ENCODE measurements at regions not wholly inside any gene's neighbourhood (a gene's known extent, or its start where the extent isn't known, plus 50 kb on each side); places are given as distances from the start of the nearest gene placed in this dataset.

- DNase-seq (ENCODE audit: low read depth) = no peak
- TF ChIP-seq CTCF (IDR thresholded peaks at IDR 0.05; ENCODE audit: insufficient read depth, low read depth, low read length, missing control alignments) = no peak
- H3K4me3 ChIP-seq (ENCODE audit: low read depth, low read length) = no peak overlapping the region
Measured at GRCh38 chr3:19734453-19734852, 199.6 kb downstream of the EFHB start.

GRCh38 chr3:19725000-19725399 lies 209.0 kb downstream of the EFHB start:
- H3K4me3 ChIP-seq (ENCODE audit: low read depth, low read length) = no peak overlapping the region
- no peak for DNase-seq (ENCODE audit: low read depth)
- no peak for TF ChIP-seq CTCF (IDR thresholded peaks at IDR 0.05; ENCODE audit: insufficient read depth, low read depth, low read length, missing control alignments)

- no peak for DNase-seq (ENCODE audit: low read depth)
Measured at GRCh38 chr3:19717736-19718135, 216.3 kb downstream of the EFHB start.

GRCh38 chr3:19711160-19711782 lies 222.7 kb downstream of the EFHB start:
- DNase-seq (ENCODE audit: low read depth) = peak; percentile 22
- TF ChIP-seq CTCF (IDR thresholded peaks at IDR 0.05; ENCODE audit: insufficient read depth, low read depth, low read length, missing control alignments) = no peak

More at GRCh38 chr3:19717736-19718135, 216.3 kb downstream of the EFHB start:
- H3K4me3 ChIP-seq (ENCODE audit: low read depth, low read length) = no peak overlapping the region
- TF ChIP-seq CTCF (IDR thresholded peaks at IDR 0.05; ENCODE audit: insufficient read depth, low read depth, low read length, missing control alignments) = no peak

GRCh38 chr3:19702416-19703078 lies 231.5 kb downstream of the EFHB start:
- DNase-seq (ENCODE audit: low read depth) = peak; percentile 81
- TF ChIP-seq CTCF (IDR thresholded peaks at IDR 0.05; ENCODE audit: insufficient read depth, low read depth, low read length, missing control alignments) = no peak
- peak overlapping the region; percentile 62 for H3K4me3 ChIP-seq (ENCODE audit: low read depth, low read length)

More at GRCh38 chr3:19711160-19711782, 222.7 kb downstream of the EFHB start:
- H3K4me3 ChIP-seq (ENCODE audit: low read depth, low read length) = no peak overlapping the region

GRCh38 chr3:19688767-19689166 lies 245.2 kb downstream of the EFHB start:
- TF ChIP-seq CTCF (IDR thresholded peaks at IDR 0.05; ENCODE audit: insufficient read depth, low read depth, low read length, missing control alignments) = peak; percentile 21
- no peak for DNase-seq (ENCODE audit: low read depth)
- H3K4me3 ChIP-seq (ENCODE audit: low read depth, low read length) = no peak overlapping the region
